Mucosa of descending colon (tissue), 3 donors: ENCODE measurements at regions not wholly inside any gene's neighbourhood (a gene's known extent, or its start where the extent isn't known, plus 50 kb on each side); places are given as distances from the start of the nearest gene placed in this dataset.
"Not testable (repeated sequence)": the region's sequence is repeated elsewhere in the genome, so short reads cannot be mapped to it uniquely, and the experiment has no call there.

Experiments
- ATAC-seq: fragments of 200-7000 bp; cut with Tn5 transposase; one replicate; pipeline ENCODE4 v1.9.1; 2020; ENCODE audit warnings: mild to moderate bottlenecking, moderate library complexity
- DNase-seq, 3 donors: peaks; one replicate each; pipeline ENCODE4 v3.0.0-alpha.2; 2020
- H3K36me3 ChIP-seq: fragments of 200-600 bp; one replicate; pipeline ENCODE4 v1.8.0; 2021; ENCODE audit warnings: low read depth, mild to moderate bottlenecking
- H3K4me1 ChIP-seq: fragments of 200-600 bp; one replicate; pipeline ENCODE4 v1.8.0; 2021; ENCODE audit warnings: low read depth, mild to moderate bottlenecking
- H3K4me3 ChIP-seq: fragments of 200-600 bp; one replicate; pipeline ENCODE4 v1.8.0; 2021; ENCODE audit warnings: mild to moderate bottlenecking
- H3K9me3 ChIP-seq: fragments of 200-600 bp; one replicate; pipeline ENCODE4 v1.8.0; 2021; ENCODE audit warnings: mild to moderate bottlenecking
- intact Hi-C, 2 donors: fragments of 100-400 bp; cut with DNase I in 1 of 2; cut with micrococcal nuclease in 1 of 2; formaldehyde crosslinking; loops; one replicate each; pipeline versions ENCODE4 v1.11.0 to v1.11.1; 2022; cut with DNase I, micrococcal nuclease
- TF ChIP-seq, protein P1 (sequence below): fragments of 200-600 bp; IDR thresholded peaks from one replicate; pipeline ENCODE4 v1.8.0; 2022; ENCODE audit warnings: antibody characterized with exemption, mild to moderate bottlenecking
- donor health status: DM: no; HTN: no; CAD: no; lungs with moderate emphysema.
- donor health status: DM: no; HTN: no; CAD: no.
- donor health status: DM: no; HTN: yes; CAD: no.

DNA sequence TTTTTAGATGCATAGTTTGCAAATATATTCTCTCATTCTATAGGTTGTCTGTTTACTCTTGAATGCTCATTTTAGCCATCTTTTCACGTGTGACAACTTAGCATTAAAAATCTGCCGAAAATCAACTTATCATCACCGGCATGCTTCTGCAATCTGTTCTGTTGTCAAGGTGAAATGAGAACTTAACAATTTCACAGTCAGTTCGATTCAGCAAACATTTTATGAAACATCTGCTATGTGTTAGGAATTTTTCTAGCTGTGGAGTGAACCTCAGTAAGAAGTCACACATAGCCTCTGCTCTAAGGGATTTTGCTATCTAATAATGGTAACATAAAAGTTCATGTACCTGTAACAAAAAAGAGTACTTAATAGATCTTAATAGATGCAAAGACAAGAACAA, 256.1 kb downstream of the ZWINT start:
- Histone ChIP-seq H3K4me3 (no peak overlapping the region), H3K36me3 (no peaks in the 10 kb centered on the region), H3K9me3 (peaks cover 3% of the 10 kb centered on the region), H3K4me1 (no peaks in the 10 kb centered on the region)
- no peak for DNase-seq
- intact Hi-C loops: no loop called here
- no peak for ATAC-seq
- TF ChIP-seq, protein P1, sequence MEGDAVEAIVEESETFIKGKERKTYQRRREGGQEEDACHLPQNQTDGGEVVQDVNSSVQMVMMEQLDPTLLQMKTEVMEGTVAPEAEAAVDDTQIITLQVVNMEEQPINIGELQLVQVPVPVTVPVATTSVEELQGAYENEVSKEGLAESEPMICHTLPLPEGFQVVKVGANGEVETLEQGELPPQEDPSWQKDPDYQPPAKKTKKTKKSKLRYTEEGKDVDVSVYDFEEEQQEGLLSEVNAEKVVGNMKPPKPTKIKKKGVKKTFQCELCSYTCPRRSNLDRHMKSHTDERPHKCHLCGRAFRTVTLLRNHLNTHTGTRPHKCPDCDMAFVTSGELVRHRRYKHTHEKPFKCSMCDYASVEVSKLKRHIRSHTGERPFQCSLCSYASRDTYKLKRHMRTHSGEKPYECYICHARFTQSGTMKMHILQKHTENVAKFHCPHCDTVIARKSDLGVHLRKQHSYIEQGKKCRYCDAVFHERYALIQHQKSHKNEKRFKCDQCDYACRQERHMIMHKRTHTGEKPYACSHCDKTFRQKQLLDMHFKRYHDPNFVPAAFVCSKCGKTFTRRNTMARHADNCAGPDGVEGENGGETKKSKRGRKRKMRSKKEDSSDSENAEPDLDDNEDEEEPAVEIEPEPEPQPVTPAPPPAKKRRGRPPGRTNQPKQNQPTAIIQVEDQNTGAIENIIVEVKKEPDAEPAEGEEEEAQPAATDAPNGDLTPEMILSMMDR: no peak

DNA sequence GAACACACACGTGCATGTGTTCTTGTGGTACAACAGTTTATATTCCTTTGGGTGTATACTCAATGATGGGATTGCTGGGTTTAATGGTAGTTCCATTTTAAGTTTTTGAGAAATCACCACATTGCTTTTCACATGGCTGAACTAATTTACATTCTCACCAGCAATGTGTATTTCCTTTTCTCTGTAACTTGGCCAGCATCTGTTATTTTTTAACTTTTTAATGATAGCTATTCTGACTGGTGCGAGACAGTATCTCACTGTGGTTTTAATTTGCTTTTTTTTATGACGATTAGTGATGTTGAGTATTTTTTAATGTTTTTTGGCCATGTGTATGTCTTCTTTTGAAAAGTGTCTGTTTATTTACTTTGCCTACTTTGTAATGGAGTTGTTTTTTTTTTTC, 256.6 kb downstream of the ZWINT start:
- TF ChIP-seq, protein P1: no peak
- ATAC-seq: no peak
- no peaks in the 10 kb centered on the region for H3K36me3 ChIP-seq
- intact Hi-C loops: no loop called here
- no peaks in the 10 kb centered on the region for H3K9me3 ChIP-seq
- DNase-seq: no peak
- H3K4me3 ChIP-seq: no peak overlapping the region
- no peaks in the 10 kb centered on the region for H3K4me1 ChIP-seq

DNA sequence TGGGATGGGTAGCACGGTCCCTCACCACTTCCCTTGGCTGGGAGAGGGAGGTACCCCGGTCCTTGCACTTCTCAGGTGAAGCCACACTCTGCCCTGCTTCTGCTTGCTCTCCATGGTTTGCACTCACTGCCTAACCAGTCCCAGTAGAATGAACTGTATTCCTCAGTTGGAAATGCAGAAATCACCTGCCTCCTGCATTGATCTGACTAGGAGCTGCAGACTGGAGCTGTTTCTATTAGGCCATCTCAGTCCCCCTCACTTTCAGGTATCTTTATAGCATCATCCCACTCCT, 264.9 kb downstream of the ZWINT start:
- Histone ChIP-seq H3K4me1 (no peaks in the 10 kb centered on the region), H3K9me3 (peaks cover 3% of the 10 kb centered on the region), H3K4me3 (no peak overlapping the region), H3K36me3 (no peaks in the 10 kb centered on the region)
- ATAC-seq (no peak), DNase-seq (no peak)
- intact Hi-C loops: no loop called here
- TF ChIP-seq, protein P1: no peak

DNA sequence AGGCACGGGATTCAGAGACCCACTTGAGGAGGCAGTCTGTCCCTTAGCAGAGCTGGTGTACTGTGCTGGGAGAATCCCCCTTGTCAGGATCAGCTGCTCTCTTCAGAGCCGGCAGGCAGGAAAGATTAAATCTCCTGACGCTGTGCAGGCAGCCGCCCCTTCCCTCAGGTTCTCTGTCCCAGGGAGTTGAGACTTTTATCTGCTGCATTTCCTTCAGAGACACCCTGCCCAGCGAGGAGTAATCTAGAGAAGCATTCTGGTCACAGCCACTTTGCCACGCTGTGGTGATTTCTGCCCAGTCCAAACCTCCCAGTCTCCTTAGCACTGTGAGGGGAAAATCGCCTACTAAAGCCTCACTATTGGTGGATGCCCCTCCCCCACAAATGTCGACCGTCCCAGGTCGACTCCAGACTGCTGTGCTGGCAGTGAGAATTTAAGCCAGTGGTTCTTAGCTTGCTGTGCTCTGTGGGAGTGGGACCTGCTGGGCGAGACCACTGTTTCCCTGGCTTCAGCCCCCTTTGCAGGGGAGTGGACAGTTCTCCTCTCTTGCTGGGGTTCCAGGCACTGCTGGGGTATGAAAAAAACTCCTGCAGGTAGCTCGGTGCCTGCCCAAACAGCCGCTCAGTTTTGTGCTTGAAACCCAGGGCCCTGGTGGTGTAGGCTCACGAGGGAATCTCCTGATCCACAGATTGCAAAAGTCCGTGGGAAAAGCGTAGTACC, 265.4 kb downstream of the ZWINT start:
- TF ChIP-seq, protein P1: no peak
- peaks cover 4% of the 10 kb centered on the region for H3K9me3 ChIP-seq
- no peak for DNase-seq
- no peak for ATAC-seq
- intact Hi-C loops: no loop called here
- no peak overlapping the region for H3K4me3 ChIP-seq
- H3K36me3 ChIP-seq: no peaks in the 10 kb centered on the region
- no peaks in the 10 kb centered on the region for H3K4me1 ChIP-seq

DNA sequence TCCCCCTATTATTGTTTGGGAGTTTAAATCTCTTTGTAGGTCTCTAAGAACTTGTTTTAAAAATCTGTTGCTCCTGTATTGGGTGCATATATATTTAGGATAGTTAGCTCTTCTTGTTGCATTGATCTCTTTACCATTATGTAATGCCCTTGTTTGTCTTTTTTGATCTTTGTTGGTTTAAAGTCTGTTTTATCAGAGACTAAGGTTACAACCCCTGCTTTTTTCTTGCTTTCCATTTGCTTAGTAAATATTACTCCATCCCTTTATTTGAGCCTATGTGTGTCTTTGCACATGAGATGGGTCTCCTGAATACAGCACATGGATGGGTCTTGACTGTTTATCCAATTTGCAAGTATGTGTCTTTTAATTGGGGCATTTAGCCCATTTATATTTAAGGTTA, 267.4 kb downstream of the ZWINT start:
- H3K4me3 ChIP-seq, DNase-seq, ATAC-seq, intact Hi-C loops, H3K36me3 ChIP-seq, H3K4me1 ChIP-seq: not testable (repeated sequence)
- peaks cover 15% of the 10 kb centered on the region for H3K9me3 ChIP-seq

DNA sequence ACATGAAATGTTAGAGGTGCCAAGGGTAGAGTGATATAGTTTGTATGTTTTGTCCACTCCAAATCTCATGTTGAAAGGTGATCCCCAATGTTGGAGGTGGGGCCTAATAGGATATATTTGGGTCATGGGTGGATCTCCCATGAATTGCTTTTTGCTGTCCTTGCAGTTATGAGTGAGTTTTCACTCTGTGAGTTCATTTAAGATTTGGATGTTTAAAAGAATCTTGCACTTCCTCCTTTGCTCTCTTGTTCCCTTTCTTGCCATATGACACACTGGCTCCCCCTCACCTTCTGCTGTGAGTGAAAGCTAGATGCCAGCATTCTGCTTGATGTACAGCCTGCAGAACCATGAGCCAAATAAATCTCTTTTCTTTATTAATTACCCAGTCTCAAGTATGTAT, 269.2 kb downstream of the ZWINT start:
- no peak for DNase-seq
- TF ChIP-seq, protein P1: no peak
- ATAC-seq: no peak
- H3K9me3 ChIP-seq: peaks cover 17% of the 10 kb centered on the region
- H3K4me3 ChIP-seq: no peak overlapping the region
- H3K36me3 ChIP-seq: no peaks in the 10 kb centered on the region
- no peaks in the 10 kb centered on the region for H3K4me1 ChIP-seq
- intact Hi-C loops: no loop called here
